K562 (cell line): ENCODE measurements at regions not wholly inside any gene's neighbourhood (a gene's known extent, or its start where the extent isn't known, plus 50 kb on each side); places are given as distances from the start of the nearest gene placed in this dataset.

Experiments
- ATAC-seq: fragments of 200-7000 bp; cut with Tn5 transposase; 3 replicates; pipeline ENCODE4 v1.9.1; 2020; ENCODE audit warnings: moderate library complexity
- BruUV-seq: library from RNA; stranded (reverse); fragments of 400-500 nt; replicated peaks from 2 replicates; lab custom pipeline; 2021; lab: Mats Ljungman, UMichigan
- CTCF ChIA-PET: fragments of 300-600 bp; formaldehyde crosslinking; extraction: SDS; loops from one replicate; lab custom pipeline; 2021; ENCODE audit warnings: low intra/inter-chr PET ratio; lab: Yijun Ruan, JAX
- POLR2A ChIA-PET: fragments of 300-600, 350-650 bp; sonication (Branson Sonifier 250); formaldehyde crosslinking; extraction: SDS; loops from one replicate; lab custom pipeline; 2021; ENCODE audit warnings: antibody characterized with exemption, inconsistent platforms; lab: Yijun Ruan, JAX
- DNase-seq, 4 experiments: peaks; one replicate each; pipeline versions ENCODE4 v3.0.0 to v3.0.0-alpha.2; 2011 to 2018; ENCODE audit warnings: low spot score in 3 of 4, mixed read lengths in 3 of 4; ENCODE audit errors: extremely low read depth in 1 of 4
- FAIRE-seq: peaks from 2 replicates; lab custom pipeline; 2011; peaks lifted over from hg19 to GRCh38; lab: Jason Lieb, UNC
- H2AFZ ChIP-seq: 2 replicates; pipeline ENCODE4 v1.6.0; 2011; ENCODE audit warnings: low read depth, low read length, control low read depth, inconsistent platforms
- H3K27ac ChIP-seq: fragments of 200-600 bp; 3 replicates; pipeline ENCODE4 v1.8.0; 2011; ENCODE audit warnings: low read depth, mild to moderate bottlenecking, control low read depth, inconsistent platforms, low read length, moderate library complexity, mixed read lengths; ENCODE audit errors: extremely low read depth
- H3K27me3 ChIP-seq, 2 experiments: fragments of 300-600 bp in 1 of 2; 2 replicates in 1 of 2; 3 replicates in 1 of 2; pipeline versions ENCODE4 v1.6.0 to v1.8.0; 2011; ENCODE audit warnings: inconsistent platforms in 2 of 2, low read length in 2 of 2, mild to moderate bottlenecking in 1 of 2, mixed read lengths in 1 of 2, moderate library complexity in 1 of 2; ENCODE audit not compliant: control insufficient read depth in 2 of 2, insufficient read depth in 2 of 2
- H3K36me3 ChIP-seq: fragments of 300-600 bp; 3 replicates; pipeline ENCODE4 v1.8.0; 2011; ENCODE audit warnings: mild to moderate bottlenecking, low read length, inconsistent platforms; ENCODE audit not compliant: control insufficient read depth, insufficient read depth
- H3K4me1 ChIP-seq, 2 experiments: fragments of 200-600 bp in 1 of 2; replicated peaks in 1 of 2; 2 replicates in 1 of 2; 3 replicates in 1 of 2; pipeline versions ENCODE4 v1.5.1 to v1.8.0; 2011; ENCODE audit warnings: inconsistent platforms in 2 of 2, low read length in 2 of 2, mild to moderate bottlenecking in 1 of 2, mixed read lengths in 1 of 2, moderate library complexity in 1 of 2; ENCODE audit not compliant: control insufficient read depth in 2 of 2, insufficient read depth in 2 of 2
- H3K4me2 ChIP-seq: 2 replicates; pipeline ENCODE4 v1.6.1; 2011; ENCODE audit warnings: low read length, control low read depth, inconsistent platforms, mixed read lengths; ENCODE audit not compliant: insufficient read depth
- H3K4me3 ChIP-seq: fragments of 200-600 bp; sonication (generic), shearing (Covaris generic); 2 replicates; pipeline ENCODE4 v1.5.1; 2016; ENCODE audit warnings: control low read depth, inconsistent platforms
- H3K79me2 ChIP-seq: fragments of 200-600 bp; 3 replicates; pipeline ENCODE4 v1.8.0; 2011; ENCODE audit warnings: low read length, inconsistent platforms; ENCODE audit not compliant: control insufficient read depth, insufficient read depth
- H3K9ac ChIP-seq, 2 experiments: 2 replicates each; pipeline versions ENCODE4 v1.6.0 to v1.6.1; 2011; ENCODE audit warnings: low read depth in 2 of 2, low read length in 2 of 2, control low read depth in 1 of 2, inconsistent platforms in 1 of 2, mild to moderate bottlenecking in 1 of 2, mixed read lengths in 1 of 2; ENCODE audit not compliant: insufficient read depth in 1 of 2
- H3K9me1 ChIP-seq: one replicate; pipeline ENCODE4 v1.6.0; 2011; ENCODE audit warnings: inconsistent platforms, mild to moderate bottlenecking, low read length, moderate library complexity; ENCODE audit not compliant: control insufficient read depth, insufficient read depth
- H3K9me3 ChIP-seq: replicated peaks from 2 replicates; pipeline ENCODE4 v1.5.1; 2011; ENCODE audit warnings: low read depth, low read length, inconsistent platforms; ENCODE audit not compliant: control insufficient read depth, insufficient read depth
- H4K20me1 ChIP-seq: replicated peaks from 2 replicates; pipeline ENCODE4 v1.6.1; 2011; ENCODE audit warnings: low read length, inconsistent platforms, mixed read lengths; ENCODE audit not compliant: control insufficient read depth, insufficient read depth
- ATF7 ChIP-seq: fragments of 450-650 bp; IDR thresholded peaks from 2 replicates; pipeline ENCODE4 v1.7.1; 2014; ENCODE audit warnings: mild to moderate bottlenecking, moderate library complexity
- BACH1 ChIP-seq: fragments of 200-800 bp; sonication (Bioruptor generic); IDR thresholded peaks from 2 replicates; pipeline ENCODE4 v1.6.1; 2016; ENCODE audit warnings: missing genetic modification characterization, missing compliant biosample characterization
- CBX2 ChIP-seq: fragments of 200-600 bp; sonication (generic); IDR thresholded peaks from one replicate; pipeline ENCODE4 v1.6.1; 2012; ENCODE audit warnings: mild to moderate bottlenecking, low read length, inconsistent platforms; ENCODE audit not compliant: insufficient read depth, poor library complexity, severe bottlenecking
- DIDO1 ChIP-seq: fragments of 450-650 bp; IDR thresholded peaks from 2 replicates; pipeline ENCODE4 v1.6.1; 2016; ENCODE audit warnings: low read depth, missing biosample characterization, missing genetic modification characterization
- JUND ChIP-seq, 2 experiments: IDR thresholded peaks; 2 replicates in 1 of 2; 3 replicates in 1 of 2; pipeline ENCODE4 v1.6.1; 2011; ENCODE audit warnings: borderline replicate concordance in 2 of 2, low read depth in 2 of 2, low read length in 2 of 2, improper control_type of control experiment in 1 of 2, missing biosample characterization in 1 of 2, missing genetic modification characterization in 1 of 2, missing genetic modification reagents in 1 of 2
- MAFK ChIP-seq: IDR thresholded peaks from 2 replicates; pipeline ENCODE4 v1.6.1; 2011; ENCODE audit warnings: low read length, improper control_type of control experiment
- MAZ ChIP-seq, 2 experiments: fragments of 450-650 bp in 1 of 2; sonication (generic) in 1 of 2; formaldehyde crosslinking; IDR thresholded peaks in 1 of 2; conservative IDR thresholded peaks in 1 of 2; 2 replicates each; pipeline versions ENCODE4 v1.4.0 to v1.5.0; 2020; ENCODE audit warnings: mild to moderate bottlenecking in 1 of 2, missing genetic modification reagents in 1 of 2
- MCM5 ChIP-seq: fragments of 450-650 bp; IDR thresholded peaks from 2 replicates; pipeline ENCODE4 v1.6.1; 2016; ENCODE audit warnings: low read depth
- MEIS2 ChIP-seq: fragments of 450-650 bp; IDR thresholded peaks from 2 replicates; pipeline ENCODE4 v1.6.1; 2014; ENCODE audit warnings: mild to moderate bottlenecking; ENCODE audit not compliant: partially characterized antibody
- PCBP1 ChIP-seq: fragments of 200-400 bp; formaldehyde crosslinking; IDR thresholded peaks from 2 replicates; pipeline ENCODE4 v1.6.1; 2018; ENCODE audit warnings: mild to moderate bottlenecking, low read depth, low read length; ENCODE audit not compliant: poor library complexity, severe bottlenecking
- PHF21A ChIP-seq: fragments of 450-650 bp; IDR thresholded peaks from 2 replicates; pipeline ENCODE4 v1.6.1; 2017; ENCODE audit warnings: low read depth, borderline replicate concordance
- PHTF2 ChIP-seq: fragments of 250-450 bp; sonication (Bioruptor Pico); IDR thresholded peaks from 2 replicates; pipeline ENCODE4 v1.5.0; 2021; ENCODE audit warnings: mild to moderate bottlenecking
- PRDM10 ChIP-seq: fragments of 450-650 bp; IDR thresholded peaks from 2 replicates; pipeline ENCODE4 v1.6.1; 2018; ENCODE audit not compliant: partially characterized antibody
- PURB ChIP-seq: sonication (generic); formaldehyde crosslinking; IDR thresholded peaks from 2 replicates; pipeline ENCODE4 v1.9.0; 2021; ENCODE audit warnings: low read depth, mild to moderate bottlenecking, missing genetic modification reagents
- ZFPM2 ChIP-seq: fragments of 250-450 bp; sonication (Bioruptor Pico); IDR thresholded peaks from 2 replicates; pipeline ENCODE4 v1.5.1; 2022; ENCODE audit warnings: mild to moderate bottlenecking
- ZNF12 ChIP-seq: sonication (generic); formaldehyde crosslinking; IDR thresholded peaks from 2 replicates; pipeline ENCODE4 v1.4.0; 2020; ENCODE audit warnings: mild to moderate bottlenecking, missing genetic modification reagents
- ZNF212 ChIP-seq: fragments of 450-650 bp; formaldehyde crosslinking; IDR thresholded peaks from 2 replicates; pipeline ENCODE4 v1.4.0; 2020; ENCODE audit warnings: mild to moderate bottlenecking
- ZNF584 ChIP-seq: fragments of 200-800 bp; sonication (Bioruptor generic); IDR thresholded peaks from 2 replicates; pipeline ENCODE4 v1.6.1; 2016; ENCODE audit warnings: low read depth, mild to moderate bottlenecking, missing genetic modification characterization, missing compliant biosample characterization
- WGBS: fragments of 100-300 bp; shearing (Covaris generic); methylation state at CpG from one replicate; pipeline ENCODE4 v1.1.6; 2016; ENCODE audit warnings: low coverage, mixed read lengths; ENCODE audit not compliant: insufficient coverage; ENCODE audit errors: missing lambda C conversion rate; 5-methylcytosine and 5-hydroxymethylcytosine counted together
- in situ Hi-C: fragments of 300-500 bp; cut with MboI; formaldehyde crosslinking; loops from 4 replicates; pipeline ENCODE4 v1.15.0; 2018; ENCODE audit warnings: inconsistent platforms, mixed read lengths
- intact Hi-C: fragments of 100-400 bp; cut with micrococcal nuclease; formaldehyde crosslinking; loops from 2 replicates; pipeline ENCODE4 v1.14.2; 2022

GRCh38 chr1:172944931-172945330, 105.8 kb downstream of the TNFSF18 start (continued):
- no peak for TF ChIP-seq CBX2
- TF ChIP-seq PHF21A: no peak
- TF ChIP-seq, all 486 proteins: peak for 0

- ATAC-seq (no peak), FAIRE-seq (no peak), DNase-seq (no peak)
- Histone ChIP-seq H3K9ac (no peak overlapping the region), H3K79me2 (no peaks in the 10 kb centered on the region), H4K20me1 (no peaks in the 10 kb centered on the region), H3K4me3 (no peak overlapping the region), H2AFZ (no peak overlapping the region), H3K9me3 (no peaks in the 10 kb centered on the region), H3K27ac (no peak overlapping the region), H3K36me3 (no peaks in the 10 kb centered on the region), H3K27me3 (no peaks in the 10 kb centered on the region), H3K4me1 (no peaks in the 10 kb centered on the region), H3K4me2 (no peak overlapping the region), H3K9me1 (no peaks in the 10 kb centered on the region)
- POLR2A ChIA-PET: no interaction called here
- in situ Hi-C loops (no loop called here), intact Hi-C loops (no loop called here)
- WGBS: 0% methylated on average over 2 of the region's 2 CpGs
- BruUV-seq: no TSS peak
- CTCF ChIA-PET: no interaction called here
- peak; percentile 30; the same call in 1 of the 2 replicates for TF ChIP-seq JUND (IDR thresholded peaks at IDR 0.05; ENCODE audit: borderline replicate concordance, low read depth, low read length)
- peak; percentile 49; the same call in 1 of the 3 replicates for TF ChIP-seq JUND (tag; IDR thresholded peaks at IDR 0.05; ENCODE audit: borderline replicate concordance, low read depth, low read length)
- TF ChIP-seq ATF7: peak; percentile 36; the same call in 1 of the 2 replicates
- TF ChIP-seq ZNF212: peak; percentile 41; the same call in 1 of the 2 replicates
- 0 out of 2 replicates have a peak, but pooled peaks have one; percentile 38 for TF ChIP-seq DIDO1 (tag)
- no peak for TF ChIP-seq PCBP1
- TF ChIP-seq ZNF12 (CRISPR knock-in tag): no peak
- no peak for TF ChIP-seq PRDM10
- TF ChIP-seq MCM5: no peak
- TF ChIP-seq MAFK: peak; percentile 48; the same call in 1 of the 2 replicates
- no peak for TF ChIP-seq ZNF584 (CRISPR knock-in tag)
- no peak for TF ChIP-seq ZFPM2 (CRISPR knock-in tag)
- peak; percentile 59 for TF ChIP-seq MEIS2
- TF ChIP-seq PHTF2: no peak
- TF ChIP-seq MAZ (CRISPR knock-in tag; conservative IDR thresholded peaks at IDR 0.05 in 1 of 2, IDR thresholded peaks at IDR 0.05 in 1 of 2): 0 out of 4 replicates have a peak, but pooled peaks of 1 of the 2 experiments have one; percentile 22
- peak; percentile 94; the same call in 1 of the 2 replicates for TF ChIP-seq BACH1 (tag)
- no peak for TF ChIP-seq PURB (CRISPR knock-in tag)
Measured at GRCh38 chr1:172946814-172947507, 103.8 kb downstream of the TNFSF18 start.
